ENCODE measurements at regions not wholly inside any gene's neighbourhood (a gene's known extent, or its start where the extent isn't known, plus 50 kb on each side); places are given as distances from the start of the nearest gene placed in this dataset.
A peak's percentile ranks its signal among the peaks of the same experiment; 100 is the strongest.

DNA sequence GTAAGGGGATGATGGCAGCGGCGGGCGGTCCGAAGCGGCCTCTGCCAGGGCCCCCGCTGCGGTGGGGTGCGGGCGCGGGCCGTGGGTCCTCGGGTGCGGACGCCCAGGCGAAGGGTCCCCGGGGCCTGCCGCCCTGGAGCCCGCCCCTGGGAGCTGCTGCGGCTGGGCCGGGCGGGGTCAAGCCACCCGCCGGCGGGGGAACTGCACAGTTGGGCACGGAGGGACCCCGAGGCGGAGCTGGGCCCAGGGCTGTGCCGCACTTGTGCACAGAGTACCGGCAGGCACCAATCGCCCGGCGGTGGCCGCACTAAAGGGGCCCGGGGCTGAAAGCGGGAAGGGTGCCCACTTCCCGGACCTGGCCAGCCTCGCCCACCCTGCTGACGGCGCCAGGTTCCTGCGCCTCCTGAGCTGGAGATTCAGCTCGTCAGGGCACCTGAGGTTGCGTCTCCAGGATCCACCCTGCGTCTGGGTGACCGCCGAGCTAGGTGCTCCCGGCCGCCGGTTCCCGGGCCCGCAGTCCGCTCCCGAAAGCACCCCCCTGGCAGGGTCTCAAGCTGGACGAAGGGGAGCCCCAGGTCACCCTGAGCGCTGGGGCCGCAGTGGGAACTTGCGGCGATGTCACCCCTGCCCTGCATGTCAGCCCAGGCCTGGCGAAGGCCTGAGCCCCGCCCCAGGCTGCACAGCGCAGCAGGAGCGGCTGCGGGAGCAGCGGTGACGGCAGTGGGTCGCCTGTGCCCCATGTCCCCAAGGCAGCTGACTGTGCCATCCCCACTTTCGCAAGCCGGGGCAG is 56.7 kb upstream of the ETV3 start:
- DNase-seq: no peak
- H3K36me3 Mint-ChIP-seq (ENCODE audit: low read depth): no peaks in the 10 kb centered on the region

DNA sequence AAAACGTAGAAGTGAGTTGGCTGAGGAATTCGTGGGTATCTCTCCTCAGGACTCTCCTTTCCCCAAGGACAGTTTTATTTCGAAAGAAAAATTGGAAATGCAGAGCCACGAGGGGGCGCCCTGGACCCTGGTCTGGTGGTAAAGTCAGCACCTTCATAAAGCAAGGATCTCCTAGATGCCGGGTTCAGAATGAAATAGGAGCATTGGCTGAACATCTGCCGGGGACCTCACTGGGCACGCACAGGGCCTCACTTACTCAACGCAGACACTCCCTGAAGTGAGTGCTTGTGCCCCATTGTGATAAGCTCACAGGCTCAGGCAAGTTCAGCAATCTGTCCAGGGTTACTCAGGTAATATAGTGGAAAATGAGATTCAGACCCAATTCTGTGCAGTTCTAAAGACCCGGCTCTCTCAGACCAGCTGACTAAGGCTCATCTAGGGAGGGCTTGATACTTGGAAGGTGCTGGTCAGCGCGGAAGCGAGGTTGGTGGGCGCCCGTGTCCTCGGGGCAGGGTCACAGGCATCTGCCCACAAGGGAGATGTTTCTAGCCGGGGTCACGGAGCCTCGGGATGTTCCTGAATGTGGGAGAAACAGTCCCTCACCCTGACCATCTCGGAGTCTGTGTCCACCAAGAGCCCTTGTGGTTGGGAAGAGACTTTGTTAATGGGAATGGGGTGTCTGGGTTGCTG is 55.7 kb upstream of the ETV3 start:
- Mint-ChIP-seq H3K4me1 (ENCODE audit: low read depth) (no peaks in the 10 kb centered on the region), H3K9me3 (no peaks in the 10 kb centered on the region), H3K27ac (no peak overlapping the region), H3K4me3 (no peak overlapping the region), H3K27me3 (ENCODE audit: insufficient read depth) (peaks cover 24% of the 10 kb centered on the region), H3K36me3 (ENCODE audit: low read depth) (no peaks in the 10 kb centered on the region)
- peak; percentile 51 for DNase-seq
- TF ChIP-seq, protein P1, sequence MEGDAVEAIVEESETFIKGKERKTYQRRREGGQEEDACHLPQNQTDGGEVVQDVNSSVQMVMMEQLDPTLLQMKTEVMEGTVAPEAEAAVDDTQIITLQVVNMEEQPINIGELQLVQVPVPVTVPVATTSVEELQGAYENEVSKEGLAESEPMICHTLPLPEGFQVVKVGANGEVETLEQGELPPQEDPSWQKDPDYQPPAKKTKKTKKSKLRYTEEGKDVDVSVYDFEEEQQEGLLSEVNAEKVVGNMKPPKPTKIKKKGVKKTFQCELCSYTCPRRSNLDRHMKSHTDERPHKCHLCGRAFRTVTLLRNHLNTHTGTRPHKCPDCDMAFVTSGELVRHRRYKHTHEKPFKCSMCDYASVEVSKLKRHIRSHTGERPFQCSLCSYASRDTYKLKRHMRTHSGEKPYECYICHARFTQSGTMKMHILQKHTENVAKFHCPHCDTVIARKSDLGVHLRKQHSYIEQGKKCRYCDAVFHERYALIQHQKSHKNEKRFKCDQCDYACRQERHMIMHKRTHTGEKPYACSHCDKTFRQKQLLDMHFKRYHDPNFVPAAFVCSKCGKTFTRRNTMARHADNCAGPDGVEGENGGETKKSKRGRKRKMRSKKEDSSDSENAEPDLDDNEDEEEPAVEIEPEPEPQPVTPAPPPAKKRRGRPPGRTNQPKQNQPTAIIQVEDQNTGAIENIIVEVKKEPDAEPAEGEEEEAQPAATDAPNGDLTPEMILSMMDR (IDR thresholded peaks at IDR 0.05): peak; percentile 86

More for the DNA sequence above, 56.7 kb upstream of the ETV3 start:
- Mint-ChIP-seq H3K4me3 (no peak overlapping the region), H3K4me1 (ENCODE audit: low read depth) (no peaks in the 10 kb centered on the region), H3K27me3 (ENCODE audit: insufficient read depth) (peaks cover 23% of the 10 kb centered on the region), H3K9me3 (no peaks in the 10 kb centered on the region), H3K27ac (no peak overlapping the region)
- TF ChIP-seq, protein P1 (IDR thresholded peaks at IDR 0.05): no peak

DNA sequence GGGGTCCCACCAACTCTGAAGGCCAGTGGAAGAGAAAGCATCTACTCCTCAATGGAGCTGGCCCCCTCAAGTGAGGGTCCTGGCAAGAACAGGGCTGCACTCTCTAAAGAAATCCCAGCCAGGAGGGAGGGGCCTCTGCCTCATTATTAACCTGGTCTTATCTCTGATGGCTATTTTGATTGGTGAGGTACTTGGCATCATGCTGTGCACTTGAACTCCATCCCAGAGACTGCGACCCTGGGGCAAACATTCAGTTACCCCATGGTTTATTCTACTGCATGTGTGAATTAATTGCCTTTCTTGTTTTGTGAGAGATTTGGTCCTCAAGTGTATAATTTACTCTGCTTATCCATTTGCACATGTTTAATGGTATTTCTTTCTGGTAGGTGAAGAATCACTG is 55.0 kb upstream of the ETV3 start:
- no peaks in the 10 kb centered on the region for H3K36me3 Mint-ChIP-seq (ENCODE audit: low read depth)
- H3K27ac Mint-ChIP-seq: no peak overlapping the region
- H3K9me3 Mint-ChIP-seq: no peaks in the 10 kb centered on the region
- DNase-seq: no peak
- peaks cover 21% of the 10 kb centered on the region for H3K27me3 Mint-ChIP-seq (ENCODE audit: insufficient read depth)
- H3K4me1 Mint-ChIP-seq (ENCODE audit: low read depth): no peaks in the 10 kb centered on the region
- TF ChIP-seq, protein P1 (IDR thresholded peaks at IDR 0.05): no peak
- H3K4me3 Mint-ChIP-seq: no peak overlapping the region

DNA sequence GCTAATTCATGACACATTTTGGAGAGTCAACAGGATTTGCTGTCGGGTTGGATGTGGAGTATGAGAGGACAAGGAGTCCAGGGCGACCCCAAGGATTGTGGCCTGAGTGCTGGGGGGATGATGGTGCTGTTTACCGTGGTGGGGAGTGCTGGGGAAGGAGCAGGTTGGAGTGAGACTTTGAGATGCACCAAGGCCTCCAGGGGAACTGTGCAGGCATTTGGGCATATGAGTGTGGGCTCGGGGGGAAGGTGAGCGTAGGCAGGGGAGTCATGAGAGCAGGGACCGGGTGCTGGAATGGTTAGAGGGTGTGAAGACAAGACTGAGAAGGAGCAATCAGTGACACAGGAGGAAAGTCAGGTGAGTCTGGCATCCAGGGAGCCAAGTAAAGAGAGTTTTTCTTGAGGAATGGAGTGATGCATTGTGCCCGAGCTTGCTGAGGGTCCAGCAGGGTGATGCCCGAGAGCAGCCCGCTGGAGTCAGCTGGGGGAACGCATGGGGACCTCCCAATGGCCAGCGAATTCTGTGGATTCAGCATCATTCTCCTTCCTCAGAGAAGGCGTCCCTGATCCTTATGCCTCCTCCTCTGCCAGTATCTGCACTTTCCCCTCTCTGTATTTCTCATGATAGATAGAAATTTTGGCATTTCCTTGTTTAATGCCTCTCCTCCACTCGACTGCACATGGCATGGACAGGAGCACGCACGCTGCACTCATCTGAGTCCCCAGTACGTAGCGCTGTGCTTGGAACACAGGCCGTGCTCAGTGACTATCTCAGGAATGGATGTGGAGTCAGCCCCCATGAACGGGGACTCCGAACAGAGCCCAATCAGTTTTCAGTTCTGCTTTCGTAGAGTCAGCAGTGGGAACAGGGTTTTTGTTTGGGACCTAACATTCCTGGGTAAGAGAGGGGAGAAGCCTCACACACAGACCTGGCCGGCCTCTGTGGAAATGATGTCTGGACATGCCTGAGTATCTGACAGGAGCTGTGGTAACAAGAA is 52.1 kb upstream of the ETV3 start:
- Mint-ChIP-seq H3K4me1 (ENCODE audit: low read depth) (no peaks in the 10 kb centered on the region), H3K27ac (no peak overlapping the region), H3K27me3 (ENCODE audit: insufficient read depth) (peaks cover 34% of the 10 kb centered on the region), H3K9me3 (no peaks in the 10 kb centered on the region), H3K4me3 (no peak overlapping the region), H3K36me3 (ENCODE audit: low read depth) (no peaks in the 10 kb centered on the region)
- TF ChIP-seq, protein P1 (IDR thresholded peaks at IDR 0.05): no peak
- no peak for DNase-seq

DNA sequence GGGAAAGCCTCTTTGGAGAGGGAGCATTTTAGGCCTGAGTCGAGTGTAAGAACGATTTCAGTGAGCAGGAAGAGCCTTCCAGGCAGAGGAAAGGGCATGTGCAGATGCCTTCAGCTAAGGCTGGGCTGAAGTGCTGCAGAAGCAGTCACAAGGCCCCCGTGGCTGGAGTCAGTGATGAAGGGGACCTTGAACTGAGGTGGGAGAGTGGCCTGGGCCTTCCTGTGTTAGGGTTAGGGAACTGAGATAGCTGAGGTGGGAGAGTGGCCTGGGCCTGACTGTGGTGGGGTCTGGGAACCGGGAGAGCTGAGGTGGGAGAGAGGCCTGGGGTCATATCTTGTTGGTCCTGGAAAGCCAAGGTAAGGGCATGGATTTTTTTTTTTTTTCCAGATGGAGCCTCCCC is 50.9 kb upstream of the ETV3 start:
- no peaks in the 10 kb centered on the region for H3K4me1 Mint-ChIP-seq (ENCODE audit: low read depth)
- DNase-seq: no peak
- H3K4me3 Mint-ChIP-seq: no peak overlapping the region
- H3K9me3 Mint-ChIP-seq: no peaks in the 10 kb centered on the region
- TF ChIP-seq, protein P1 (IDR thresholded peaks at IDR 0.05): no peak
- H3K27me3 Mint-ChIP-seq (ENCODE audit: insufficient read depth): peaks cover 38% of the 10 kb centered on the region
- H3K27ac Mint-ChIP-seq: no peak overlapping the region
- no peaks in the 10 kb centered on the region for H3K36me3 Mint-ChIP-seq (ENCODE audit: low read depth)

All from HFFc6 (cell line).